Astrocyte (in vitro differentiated cells and primary cell): ENCODE measurements at regions not wholly inside any gene's neighbourhood (a gene's known extent, or its start where the extent isn't known, plus 50 kb on each side); places are given as distances from the start of the nearest gene placed in this dataset.
A peak's percentile ranks its signal among the peaks of the same experiment; 100 is the strongest.

Source experiments
- DNase-seq: peaks from one replicate; pipeline ENCODE4 v3.0.0-alpha.2; 2010; ENCODE audit warnings: low read depth
- FAIRE-seq: peaks from 2 replicates; lab custom pipeline; 2011; peaks lifted over from hg19 to GRCh38; lab: Jason Lieb, UNC
- H2AFZ ChIP-seq: 2 replicates; pipeline ENCODE4 v1.6.0; 2012; ENCODE audit warnings: low read depth, low read length, inconsistent platforms
- H3K27ac ChIP-seq: 2 replicates; pipeline ENCODE4 v1.5.1; 2011; ENCODE audit warnings: low read depth, low read length, inconsistent platforms
- H3K27me3 ChIP-seq: 2 replicates; pipeline ENCODE4 v1.6.0; 2011; ENCODE audit warnings: low read length, inconsistent platforms; ENCODE audit not compliant: insufficient read depth
- H3K36me3 ChIP-seq: 2 replicates; pipeline ENCODE4 v1.5.1; 2011; ENCODE audit warnings: low read length, inconsistent platforms; ENCODE audit not compliant: insufficient read depth
- H3K4me1 ChIP-seq: 2 replicates; pipeline ENCODE4 v1.5.1; 2011; ENCODE audit warnings: low read length, inconsistent platforms; ENCODE audit not compliant: insufficient read depth
- H3K4me2 ChIP-seq: 2 replicates; pipeline ENCODE4 v1.6.0; 2012; ENCODE audit warnings: low read length, inconsistent platforms
- H3K4me3 ChIP-seq: 2 replicates; pipeline ENCODE4 v1.5.1; 2011; ENCODE audit warnings: low read depth, mild to moderate bottlenecking, low read length, inconsistent platforms; ENCODE audit not compliant: insufficient read depth
- H3K79me2 ChIP-seq: 2 replicates; pipeline ENCODE4 v1.6.0; 2012; ENCODE audit warnings: mild to moderate bottlenecking, low read length, inconsistent platforms; ENCODE audit not compliant: insufficient read depth
- H3K9ac ChIP-seq: 2 replicates; pipeline ENCODE4 v1.6.0; 2012; ENCODE audit warnings: mild to moderate bottlenecking, low read length, inconsistent platforms
- H3K9me3 ChIP-seq: 2 replicates; pipeline ENCODE4 v1.5.1; 2012; ENCODE audit warnings: low read depth, mild to moderate bottlenecking, low read length, inconsistent platforms; ENCODE audit not compliant: insufficient read depth
- H4K20me1 ChIP-seq: 2 replicates; pipeline ENCODE4 v1.6.0; 2012; ENCODE audit warnings: low read length, inconsistent platforms; ENCODE audit not compliant: insufficient read depth
- H3K27ac Mint-ChIP-seq: one replicate; pipeline ENCODE4 v1.8.0; 2021; ENCODE audit warnings: mild to moderate bottlenecking, mixed read lengths; ENCODE audit not compliant: unreplicated experiment
- H3K27me3 Mint-ChIP-seq: one replicate; pipeline ENCODE4 v1.8.0; 2021; ENCODE audit warnings: low read depth, mixed read lengths; ENCODE audit not compliant: unreplicated experiment
- H3K36me3 Mint-ChIP-seq: one replicate; pipeline ENCODE4 v1.8.0; 2021; ENCODE audit warnings: low read depth, mixed read lengths; ENCODE audit not compliant: unreplicated experiment
- H3K4me1 Mint-ChIP-seq: one replicate; pipeline ENCODE4 v1.8.0; 2021; ENCODE audit warnings: low read depth, mixed read lengths; ENCODE audit not compliant: unreplicated experiment
- H3K4me3 Mint-ChIP-seq: one replicate; pipeline ENCODE4 v1.8.0; 2021; ENCODE audit warnings: mild to moderate bottlenecking, moderate library complexity, mixed read lengths; ENCODE audit not compliant: unreplicated experiment
- H3K9me3 Mint-ChIP-seq: one replicate; pipeline ENCODE4 v1.8.0; 2021; ENCODE audit warnings: mild to moderate bottlenecking, mixed read lengths; ENCODE audit not compliant: unreplicated experiment
- EZH2 ChIP-seq: IDR thresholded peaks from 2 replicates; pipeline ENCODE4 v1.6.1; 2012; ENCODE audit warnings: mild to moderate bottlenecking, low read length, inconsistent platforms; ENCODE audit not compliant: insufficient read depth
- TF ChIP-seq, protein P1 (sequence below): IDR thresholded peaks from 2 replicates; pipeline ENCODE4 v1.5.1; 2011; ENCODE audit warnings: low read depth, mild to moderate bottlenecking, inconsistent platforms, low read length, moderate library complexity; ENCODE audit not compliant: insufficient read depth

- H3K4me2 ChIP-seq: no peak overlapping the region
- no peaks in the 10 kb centered on the region for H3K9me3 ChIP-seq
- H3K4me1 ChIP-seq: peaks cover 5% of the 10 kb centered on the region
- no peak for FAIRE-seq
- no peak overlapping the region for H3K9ac ChIP-seq
- no peak overlapping the region for H3K4me3 Mint-ChIP-seq
- H3K79me2 ChIP-seq: no peaks in the 10 kb centered on the region
- TF ChIP-seq, protein P1, sequence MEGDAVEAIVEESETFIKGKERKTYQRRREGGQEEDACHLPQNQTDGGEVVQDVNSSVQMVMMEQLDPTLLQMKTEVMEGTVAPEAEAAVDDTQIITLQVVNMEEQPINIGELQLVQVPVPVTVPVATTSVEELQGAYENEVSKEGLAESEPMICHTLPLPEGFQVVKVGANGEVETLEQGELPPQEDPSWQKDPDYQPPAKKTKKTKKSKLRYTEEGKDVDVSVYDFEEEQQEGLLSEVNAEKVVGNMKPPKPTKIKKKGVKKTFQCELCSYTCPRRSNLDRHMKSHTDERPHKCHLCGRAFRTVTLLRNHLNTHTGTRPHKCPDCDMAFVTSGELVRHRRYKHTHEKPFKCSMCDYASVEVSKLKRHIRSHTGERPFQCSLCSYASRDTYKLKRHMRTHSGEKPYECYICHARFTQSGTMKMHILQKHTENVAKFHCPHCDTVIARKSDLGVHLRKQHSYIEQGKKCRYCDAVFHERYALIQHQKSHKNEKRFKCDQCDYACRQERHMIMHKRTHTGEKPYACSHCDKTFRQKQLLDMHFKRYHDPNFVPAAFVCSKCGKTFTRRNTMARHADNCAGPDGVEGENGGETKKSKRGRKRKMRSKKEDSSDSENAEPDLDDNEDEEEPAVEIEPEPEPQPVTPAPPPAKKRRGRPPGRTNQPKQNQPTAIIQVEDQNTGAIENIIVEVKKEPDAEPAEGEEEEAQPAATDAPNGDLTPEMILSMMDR: no peak
- TF ChIP-seq EZH2: no peak
- H3K27ac Mint-ChIP-seq: no peak overlapping the region
- H3K27me3 Mint-ChIP-seq: peaks cover 16% of the 10 kb centered on the region
- peaks cover 16% of the 10 kb centered on the region for H3K27me3 ChIP-seq
- no peaks in the 10 kb centered on the region for H3K36me3 ChIP-seq
- H3K27ac ChIP-seq: no peak overlapping the region
- H3K4me3 ChIP-seq: no peak overlapping the region
- DNase-seq: no peak
- no peaks in the 10 kb centered on the region for H4K20me1 ChIP-seq
- H3K9me3 Mint-ChIP-seq: peaks cover 11% of the 10 kb centered on the region
- no peak overlapping the region for H2AFZ ChIP-seq
- peaks cover 7% of the 10 kb centered on the region for H3K36me3 Mint-ChIP-seq
- H3K4me1 Mint-ChIP-seq: peaks cover 12% of the 10 kb centered on the region
Observed at GRCh38 chr5:172529896-172530295, 75.6 kb upstream of the SH3PXD2B start.

DNA sequence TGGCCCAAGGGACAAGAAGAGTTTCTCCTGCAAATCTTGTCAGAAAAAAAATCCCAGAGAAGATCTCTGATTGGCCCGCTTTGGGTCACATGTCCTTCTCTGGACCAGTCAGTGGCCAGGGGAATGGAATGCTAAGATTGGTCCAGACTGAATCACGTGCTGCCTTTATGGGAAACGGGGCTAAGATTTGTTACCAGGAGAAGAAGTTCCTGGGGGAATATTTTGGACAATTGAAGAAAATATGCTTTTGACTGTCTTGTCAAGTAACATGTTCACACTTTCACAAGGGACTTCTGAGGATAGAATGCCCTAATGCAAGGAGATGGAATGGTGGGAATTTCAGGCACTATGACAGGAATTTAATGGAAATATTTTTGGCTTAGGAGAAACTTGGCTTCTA, 74.1 kb upstream of the SH3PXD2B start:
- H3K4me1 ChIP-seq: peaks cover 5% of the 10 kb centered on the region
- H3K27me3 ChIP-seq: peaks cover 16% of the 10 kb centered on the region
- no peaks in the 10 kb centered on the region for H4K20me1 ChIP-seq
- Mint-ChIP-seq H3K4me3 (no peak overlapping the region), H3K27me3 (peaks cover 26% of the 10 kb centered on the region), H3K9me3 (peaks cover 13% of the 10 kb centered on the region), H3K27ac (no peak overlapping the region), H3K36me3 (peaks cover 7% of the 10 kb centered on the region), H3K4me1 (peaks cover 11% of the 10 kb centered on the region)
- H3K4me2 ChIP-seq: no peak overlapping the region
- no peak overlapping the region for H3K9ac ChIP-seq
- H3K36me3 ChIP-seq: no peaks in the 10 kb centered on the region
- FAIRE-seq: no peak
- H3K79me2 ChIP-seq: no peaks in the 10 kb centered on the region
- H3K4me3 ChIP-seq: no peak overlapping the region
- H2AFZ ChIP-seq: no peak overlapping the region
- H3K27ac ChIP-seq: no peak overlapping the region
- H3K9me3 ChIP-seq: no peaks in the 10 kb centered on the region
- TF ChIP-seq, protein P1: no peak
- no peak for TF ChIP-seq EZH2
- DNase-seq: peak; percentile 6

DNA sequence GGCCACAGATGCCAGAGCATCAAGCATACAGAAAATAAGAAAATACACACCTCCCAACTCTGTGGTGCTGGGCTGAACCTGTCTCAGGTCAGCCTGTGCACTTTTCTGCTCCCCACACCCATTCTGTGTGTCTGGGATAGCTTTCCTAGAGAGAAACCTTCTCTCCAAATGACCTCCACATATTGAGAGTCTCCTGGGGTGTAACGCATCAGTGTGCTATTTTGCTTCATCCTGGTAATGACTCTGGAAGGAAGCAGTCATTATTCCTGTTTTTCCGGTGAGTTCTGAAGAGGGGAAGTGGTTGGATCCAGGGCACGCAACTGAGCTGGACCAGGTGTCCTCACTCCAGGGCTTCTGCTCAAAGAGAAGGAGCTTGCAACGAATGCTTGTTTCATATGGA, 73.2 kb upstream of the SH3PXD2B start:
- FAIRE-seq: no peak
- Histone ChIP-seq H3K27me3 (peaks cover 16% of the 10 kb centered on the region), H3K4me3 (no peak overlapping the region), H3K4me2 (no peak overlapping the region), H2AFZ (no peak overlapping the region), H3K36me3 (no peaks in the 10 kb centered on the region), H3K4me1 (peaks cover 1% of the 10 kb centered on the region), H3K9ac (no peak overlapping the region), H3K79me2 (no peaks in the 10 kb centered on the region), H3K27ac (no peak overlapping the region), H4K20me1 (no peaks in the 10 kb centered on the region), H3K9me3 (no peaks in the 10 kb centered on the region)
- Mint-ChIP-seq H3K36me3 (peaks cover 4% of the 10 kb centered on the region), H3K4me3 (no peak overlapping the region), H3K9me3 (peaks cover 19% of the 10 kb centered on the region), H3K4me1 (peaks cover 4% of the 10 kb centered on the region), H3K27me3 (peaks cover 31% of the 10 kb centered on the region), H3K27ac (no peak overlapping the region)
- no peak for TF ChIP-seq EZH2
- TF ChIP-seq, protein P1: no peak
- DNase-seq: no peak
